ENCODE measurements at regions not wholly inside any gene's neighbourhood (a gene's known extent, or its start where the extent isn't known, plus 50 kb on each side); places are given as distances from the start of the nearest gene placed in this dataset.
"Not testable (repeated sequence)": the region's sequence is repeated elsewhere in the genome, so short reads cannot be mapped to it uniquely, and the experiment has no call there.

- no peak for DNase-seq
These were observed 92.5 kb upstream of the NAP1L1 start for GRCh38 chr12:76176940-76177339.

- DNase-seq, result not testable (repeated sequence)
These were observed 91.5 kb upstream of the NAP1L1 start for GRCh38 chr12:76175946-76176345.

DNA sequence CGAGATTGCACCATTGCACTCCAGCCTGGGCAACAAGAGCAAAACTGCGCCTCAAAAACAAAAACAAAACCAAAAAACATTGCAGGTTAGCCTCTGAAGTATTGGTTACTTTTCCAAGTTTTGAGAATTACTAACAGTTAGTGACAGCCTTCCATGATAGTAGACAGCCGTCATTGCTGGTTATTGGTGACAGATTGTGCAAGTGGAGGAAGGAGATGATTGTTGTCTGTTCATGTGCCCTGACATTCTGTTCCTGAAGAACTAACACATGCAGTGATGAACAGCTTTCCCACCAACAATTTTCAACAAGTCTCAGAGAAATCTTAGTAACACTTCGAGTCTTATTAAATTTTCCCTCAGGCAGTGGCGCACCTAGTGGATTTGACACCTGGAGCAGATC is 89.3 kb upstream of the NAP1L1 start:
- DNase-seq, result no peak

DNA sequence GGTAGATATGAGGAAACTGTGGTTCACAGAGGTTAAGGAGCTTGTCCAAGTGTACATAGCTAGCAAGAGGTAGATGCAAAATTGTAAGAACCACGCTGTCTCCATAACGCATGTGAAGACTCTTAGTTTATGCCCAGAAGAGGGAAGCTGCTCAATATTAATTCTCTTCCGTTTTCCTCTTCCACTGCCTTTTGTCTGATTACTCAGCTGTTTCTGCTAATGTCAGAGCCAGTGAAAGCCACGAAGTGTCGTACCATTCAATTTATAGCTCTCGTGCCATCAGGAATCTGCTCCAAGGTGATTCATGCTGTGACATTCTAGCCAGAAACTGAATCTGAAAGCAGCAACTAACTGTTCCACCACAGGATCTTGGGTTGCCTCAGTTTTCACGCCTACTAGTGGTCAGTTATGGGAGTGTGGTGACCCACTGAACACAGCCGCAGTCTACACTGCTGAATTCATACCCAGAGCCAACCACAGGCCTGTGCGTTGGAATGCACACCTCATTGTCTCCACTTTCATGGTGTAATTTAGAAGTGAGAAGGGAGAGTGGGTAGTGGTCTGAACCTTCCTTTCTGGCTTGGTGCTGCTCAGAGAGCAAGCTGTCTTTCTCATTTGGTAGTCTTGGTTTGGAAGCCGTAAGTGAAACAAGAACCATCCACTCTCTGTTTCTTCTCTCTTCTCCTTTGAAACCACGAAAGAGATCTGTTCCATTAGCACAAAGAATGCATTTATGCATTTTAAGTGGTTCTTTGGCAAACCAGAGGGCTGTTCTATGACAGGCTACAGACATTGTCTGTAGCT is 74.2 kb upstream of the NAP1L1 start:
- peak; percentile 30 for DNase-seq

DNA sequence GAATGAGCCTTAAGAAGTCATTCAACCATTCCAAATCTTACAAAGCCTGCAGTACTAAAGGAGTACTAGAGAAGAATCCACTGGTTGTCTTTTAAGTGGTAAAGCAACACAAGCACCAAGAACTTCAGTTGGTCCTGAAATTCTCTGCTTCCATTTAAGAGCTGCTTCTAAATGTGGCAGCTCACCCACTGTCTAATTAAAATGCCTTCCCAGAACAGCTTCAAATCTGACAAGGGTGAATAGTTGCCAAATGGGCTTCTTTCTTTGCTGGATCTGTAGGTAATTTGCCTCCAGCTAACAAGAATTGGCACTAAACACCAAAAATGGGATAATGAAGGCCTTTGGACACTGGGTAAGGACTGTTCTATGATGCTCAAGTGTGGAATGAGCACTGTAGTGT is 72.2 kb upstream of the NAP1L1 start:
- DNase-seq, result no peak

DNA sequence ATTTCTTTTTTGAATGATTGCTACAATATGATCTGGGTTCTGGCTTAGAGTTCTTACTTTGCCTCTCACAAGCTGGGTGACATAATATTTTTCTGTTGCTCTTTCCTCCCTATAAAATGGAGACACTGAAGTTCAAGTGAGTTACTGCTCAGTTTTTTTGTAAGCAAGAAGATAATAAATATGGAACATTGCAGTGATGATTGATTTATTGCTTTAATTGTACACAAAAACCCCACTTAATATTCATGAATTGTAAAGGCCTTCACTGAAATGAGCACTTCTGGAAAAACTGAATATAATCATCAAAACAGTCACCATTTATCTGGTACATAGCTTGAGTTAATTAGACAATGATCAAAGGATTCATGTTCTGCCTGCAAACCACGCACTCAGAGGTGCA is 71.8 kb upstream of the NAP1L1 start:
- DNase-seq, result no peak

- no peak for DNase-seq
These were observed 70.7 kb upstream of the NAP1L1 start for GRCh38 chr12:76155157-76155670.

DNA sequence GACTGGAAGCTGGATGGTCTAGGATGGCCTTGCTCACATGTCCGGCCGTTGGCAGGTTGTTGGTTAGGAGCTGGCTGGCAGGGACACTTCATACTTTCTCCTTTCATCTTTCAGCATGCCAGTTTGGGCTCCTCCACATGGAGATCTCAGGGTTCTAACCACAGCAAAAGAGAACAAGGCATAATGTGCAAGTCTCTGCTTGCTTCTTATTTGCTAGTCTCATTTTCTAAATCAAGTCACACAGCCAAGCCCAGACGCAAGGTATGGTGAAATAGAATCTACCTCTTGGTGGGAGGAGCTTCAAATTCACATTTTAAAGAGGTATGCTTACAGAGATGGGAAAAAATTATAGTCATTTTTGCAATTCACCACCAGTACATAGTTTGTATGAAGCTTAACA is 69.1 kb upstream of the NAP1L1 start:
- no peak for DNase-seq

DNA sequence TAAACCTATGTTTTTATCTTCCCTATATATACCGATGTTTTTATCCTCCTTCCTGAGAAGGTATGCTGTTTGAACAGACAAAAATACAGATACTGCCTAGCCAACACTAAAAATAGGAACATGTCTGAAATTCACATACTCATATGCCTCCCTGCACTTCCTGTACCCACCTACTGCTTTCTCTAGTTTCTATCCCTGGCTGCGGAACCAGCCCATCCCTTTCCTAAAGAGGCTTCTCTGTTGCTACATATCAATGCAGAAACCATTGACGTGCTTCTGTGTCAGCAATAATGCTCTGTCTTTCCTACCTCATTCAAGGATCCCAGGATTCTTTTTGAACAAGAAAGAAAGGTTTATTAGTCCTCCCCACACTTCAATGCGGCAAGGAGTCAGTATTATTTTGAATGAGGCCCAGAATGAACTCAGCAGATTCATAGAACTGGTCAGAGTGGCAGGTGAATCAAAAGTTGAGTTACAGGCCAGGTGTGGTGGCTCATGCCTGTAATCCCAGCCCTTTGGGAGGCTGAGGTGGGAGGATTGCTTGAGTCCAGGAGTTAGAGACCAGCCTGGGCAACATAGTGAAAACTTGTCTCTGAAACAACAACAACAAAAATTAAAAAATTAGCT is 67.8 kb upstream of the NAP1L1 start:
- DNase-seq, result no peak

GRCh38 chr12:76144245-76144549 is 59.7 kb upstream of the NAP1L1 start:
- DNase-seq, result no peak

- DNase-seq, result no peak
These were observed 59.1 kb upstream of the NAP1L1 start for GRCh38 chr12:76143343-76144244.

GRCh38 chr12:76142305-76142704 is 57.8 kb upstream of the NAP1L1 start:
- DNase-seq, result no peak

DNA sequence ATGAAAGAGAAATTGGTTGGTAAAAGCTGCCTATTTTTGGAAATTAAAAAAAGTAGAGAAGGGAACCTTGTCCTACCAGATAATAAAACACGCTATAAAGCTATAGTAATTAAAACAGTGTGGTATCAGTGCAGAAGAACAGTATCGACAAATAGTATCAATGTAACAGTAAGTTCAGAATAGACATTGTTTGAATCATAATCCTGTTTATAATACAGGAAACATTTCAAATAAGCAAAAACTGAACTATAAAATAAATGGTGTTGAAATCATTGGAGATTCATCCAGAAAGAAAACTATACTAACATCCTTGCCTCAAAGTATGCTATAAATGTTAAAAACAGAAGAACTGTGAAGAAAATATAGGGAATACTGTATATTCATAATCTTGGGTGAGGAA is 54.2 kb upstream of the NAP1L1 start:
- DNase-seq, result no peak

DNA sequence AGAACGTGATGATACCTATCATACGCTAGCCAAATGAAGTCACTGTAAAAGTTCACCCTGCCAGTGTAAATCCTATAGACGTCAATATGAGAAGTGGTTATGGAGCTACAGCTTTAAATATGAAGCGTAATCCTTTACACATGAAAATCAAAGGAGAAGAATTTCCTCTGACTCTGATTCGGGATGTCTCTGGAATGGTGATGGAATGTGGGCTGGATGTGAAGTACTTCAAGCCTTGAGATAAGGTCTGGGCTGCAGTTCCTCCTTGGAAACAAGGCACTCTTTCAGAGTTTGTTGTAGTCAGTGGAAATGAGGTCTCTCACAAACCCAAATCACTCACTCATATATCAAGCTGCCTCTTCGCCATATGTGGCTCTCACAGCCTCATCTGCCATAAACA is 53.1 kb upstream of the NAP1L1 start:
- DNase-seq, result no peak

GRCh38 chr12:76135456-76135855 is 51.0 kb upstream of the NAP1L1 start:
- DNase-seq, result no peak
